Mesenchymal stem cell (in vitro differentiated cells and primary cell): ENCODE measurements at regions not wholly inside any gene's neighbourhood (a gene's known extent, or its start where the extent isn't known, plus 50 kb on each side); places are given as distances from the start of the nearest gene placed in this dataset.

ENCODE experiments used
- DNase-seq: peaks from one replicate; pipeline ENCODE4 v3.0.0-alpha.2; 2013
- H2AFZ ChIP-seq: one replicate; pipeline ENCODE4 v1.6.1; 2013; ENCODE audit warnings: low read depth, mild to moderate bottlenecking, control low read depth, inconsistent platforms, low read length, moderate library complexity
- H2AK5ac ChIP-seq: 2 replicates; pipeline ENCODE4 v1.6.1; 2013; ENCODE audit warnings: low read length, moderate library complexity, mild to moderate bottlenecking, inconsistent platforms; ENCODE audit not compliant: severe bottlenecking
- H2BK120ac ChIP-seq: one replicate; pipeline ENCODE4 v1.6.1; 2013; ENCODE audit warnings: low read depth, mild to moderate bottlenecking, inconsistent platforms, low read length, moderate library complexity
- H2BK12ac ChIP-seq, 2 experiments: one replicate each; pipeline ENCODE4 v1.6.1; 2013; ENCODE audit warnings: inconsistent platforms in 2 of 2, low read length in 2 of 2, mild to moderate bottlenecking in 2 of 2, moderate library complexity in 2 of 2, control low read depth in 1 of 2
- H2BK15ac ChIP-seq: one replicate; pipeline ENCODE4 v1.6.1; 2013; ENCODE audit warnings: mild to moderate bottlenecking, low read depth, inconsistent platforms; ENCODE audit not compliant: poor library complexity, severe bottlenecking
- H2BK5ac ChIP-seq: 2 replicates; pipeline ENCODE4 v1.6.1; 2013; ENCODE audit warnings: low read depth, mild to moderate bottlenecking, low read length, control low read depth, inconsistent platforms; ENCODE audit not compliant: poor library complexity, severe bottlenecking
- H3K14ac ChIP-seq, 2 experiments: one replicate each; pipeline ENCODE4 v1.6.1; 2013; ENCODE audit warnings: inconsistent platforms in 2 of 2, low read length in 2 of 2, control low read depth in 1 of 2, mild to moderate bottlenecking in 1 of 2, moderate library complexity in 1 of 2
- H3K18ac ChIP-seq, 2 experiments: one replicate each; pipeline ENCODE4 v1.6.1; 2013; ENCODE audit warnings: inconsistent platforms in 2 of 2, low read length in 2 of 2, control low read depth in 1 of 2, low read depth in 1 of 2, mild to moderate bottlenecking in 1 of 2
- H3K23ac ChIP-seq, 2 experiments: one replicate each; pipeline ENCODE4 v1.6.1; 2013; ENCODE audit warnings: inconsistent platforms in 2 of 2, low read length in 2 of 2, mild to moderate bottlenecking in 2 of 2, moderate library complexity in 2 of 2, control low read depth in 1 of 2
- H3K27ac ChIP-seq: 2 replicates; pipeline ENCODE4 v1.5.1; 2013; ENCODE audit warnings: mild to moderate bottlenecking, moderate library complexity, low read length, control low read depth, inconsistent platforms; ENCODE audit not compliant: poor library complexity, severe bottlenecking
- H3K27me3 ChIP-seq, 2 experiments: 2 replicates each; pipeline versions ENCODE4 v1.6.1 to v1.7.0; 2013; ENCODE audit warnings: low read length in 2 of 2, mild to moderate bottlenecking in 2 of 2, moderate library complexity in 2 of 2, control low read depth in 1 of 2, inconsistent platforms in 1 of 2; ENCODE audit not compliant: control insufficient read depth in 1 of 2, insufficient read depth in 1 of 2
- H3K36me3 ChIP-seq, 2 experiments: 2 replicates each; pipeline versions ENCODE4 v1.6.1 to v1.7.0; 2013; ENCODE audit warnings: low read length in 2 of 2, control low read depth in 1 of 2, inconsistent platforms in 1 of 2, low read depth in 1 of 2, mild to moderate bottlenecking in 1 of 2; ENCODE audit not compliant: insufficient read depth in 2 of 2, control insufficient read depth in 1 of 2
- H3K4ac ChIP-seq, 2 experiments: one replicate each; pipeline ENCODE4 v1.6.1; 2013; ENCODE audit warnings: inconsistent platforms in 2 of 2, low read length in 2 of 2, mild to moderate bottlenecking in 2 of 2, moderate library complexity in 2 of 2, control low read depth in 1 of 2, low read depth in 1 of 2
- H3K4me1 ChIP-seq: 2 replicates; pipeline ENCODE4 v1.6.1; 2013; ENCODE audit warnings: low read depth, low read length, control low read depth; ENCODE audit not compliant: control insufficient read depth, insufficient read depth
- H3K4me2 ChIP-seq: 2 replicates; pipeline ENCODE4 v1.6.1; 2013; ENCODE audit warnings: low read length, mild to moderate bottlenecking, inconsistent platforms; ENCODE audit not compliant: poor library complexity, severe bottlenecking
- H3K4me3 ChIP-seq, 2 experiments: 2 replicates each; pipeline versions ENCODE4 v1.5.1 to v1.7.0; 2013; ENCODE audit warnings: low read length in 2 of 2, mild to moderate bottlenecking in 2 of 2, control low read depth in 1 of 2, low read depth in 1 of 2; ENCODE audit not compliant: insufficient read depth in 1 of 2
- H3K79me1 ChIP-seq: replicated peaks from 2 replicates; pipeline ENCODE4 v1.6.1; 2013; ENCODE audit warnings: mild to moderate bottlenecking, control low read depth, low read length, inconsistent platforms; ENCODE audit not compliant: poor library complexity, severe bottlenecking
- H3K9ac ChIP-seq: 2 replicates; pipeline ENCODE4 v1.7.0; 2013; ENCODE audit warnings: mild to moderate bottlenecking, low read length, moderate library complexity
- H3K9me3 ChIP-seq: 2 replicates; pipeline ENCODE4 v1.7.0; 2013; ENCODE audit warnings: mild to moderate bottlenecking, low read length; ENCODE audit not compliant: control insufficient read depth
- H4K8ac ChIP-seq: one replicate; pipeline ENCODE4 v1.6.1; 2013; ENCODE audit warnings: inconsistent platforms, mild to moderate bottlenecking, low read length, moderate library complexity
- H4K91ac ChIP-seq: one replicate; pipeline ENCODE4 v1.6.1; 2013; ENCODE audit warnings: mild to moderate bottlenecking, low read length, inconsistent platforms
- WGBS: methylation state at CpG from one replicate; pipeline ENCODE4 v1.1.7; 2013; ENCODE audit warnings: mixed read lengths; 5-methylcytosine and 5-hydroxymethylcytosine counted together

DNA sequence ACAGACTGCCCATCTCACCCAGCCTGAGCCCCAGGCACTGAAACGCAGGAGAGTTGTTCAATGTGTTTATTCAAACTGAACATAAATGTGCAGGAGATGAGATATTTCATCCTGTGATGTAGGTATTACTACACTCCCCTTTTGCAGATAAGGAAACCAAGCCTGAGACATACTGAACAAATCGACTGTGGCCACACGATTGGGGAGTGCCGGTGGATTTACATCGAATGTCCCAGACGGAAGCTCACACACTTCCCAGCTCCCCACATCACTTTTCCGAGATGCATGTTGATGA lies 94.8 kb upstream of the ALKAL2 start:
- no peak overlapping the region for H2BK5ac ChIP-seq
- H4K8ac ChIP-seq = no peak overlapping the region
- H3K9me3 ChIP-seq = peaks cover 11% of the 10 kb centered on the region
- H2BK15ac ChIP-seq = no peak overlapping the region
- no peak overlapping the region for H4K91ac ChIP-seq
- no peak for DNase-seq
- H3K4ac ChIP-seq = no peak overlapping the region
- WGBS = 91% methylated on average over 4 of the region's 7 CpGs
- H3K18ac ChIP-seq = no peak overlapping the region
- H3K4me1 ChIP-seq = no peaks in the 10 kb centered on the region
- H3K4me2 ChIP-seq = no peak overlapping the region
- no peak overlapping the region for H3K23ac ChIP-seq
- H3K27me3 ChIP-seq = no peaks in the 10 kb centered on the region
- H3K9ac ChIP-seq = no peak overlapping the region
- H3K4me3 ChIP-seq = no peak overlapping the region
- no peak overlapping the region for H2BK12ac ChIP-seq
- H2AFZ ChIP-seq = no peak overlapping the region
- no peaks in the 10 kb centered on the region for H3K79me1 ChIP-seq
- H3K14ac ChIP-seq = no peak overlapping the region
- no peaks in the 10 kb centered on the region for H3K36me3 ChIP-seq
- no peak overlapping the region for H3K27ac ChIP-seq
- no peak overlapping the region for H2BK120ac ChIP-seq
- H2AK5ac ChIP-seq = no peak overlapping the region

DNA sequence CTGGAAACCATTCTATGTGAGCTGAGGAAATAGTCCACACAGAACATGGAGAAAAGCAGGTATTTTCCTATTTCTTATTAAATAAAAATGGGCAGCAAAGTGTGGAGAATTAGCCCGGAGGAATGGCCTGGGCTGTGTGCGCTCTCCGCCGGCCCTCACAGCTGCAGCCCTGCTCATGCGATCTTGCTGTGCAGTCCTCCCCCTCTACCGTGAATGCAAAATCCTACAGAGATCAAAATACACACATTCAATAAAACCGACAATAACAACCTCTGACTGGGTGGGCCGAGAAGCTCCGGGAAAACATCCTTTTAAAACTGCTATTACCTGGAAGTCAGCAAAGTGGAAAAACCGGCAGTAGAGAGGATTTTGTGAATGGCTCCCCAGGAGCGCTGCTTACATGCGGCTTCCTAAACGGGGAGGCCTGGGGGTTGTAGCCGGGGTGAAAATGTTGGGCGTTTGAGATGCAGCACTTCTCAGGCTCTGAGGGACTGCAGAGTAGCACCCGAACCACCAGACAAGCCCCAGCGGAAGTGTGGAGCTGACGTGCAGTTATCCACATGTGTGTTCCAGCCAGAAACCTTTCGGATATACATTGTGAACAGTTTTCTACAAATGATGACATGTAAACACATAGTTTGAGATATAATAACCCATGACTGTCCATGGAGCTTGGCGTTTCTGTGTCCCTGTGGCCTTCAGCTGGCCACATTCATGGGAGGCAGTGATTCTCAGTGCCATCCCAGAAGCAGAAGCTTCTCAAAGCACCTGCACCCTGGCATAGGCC lies 94.2 kb upstream of the ALKAL2 start:
- H4K91ac ChIP-seq = no peak overlapping the region
- H4K8ac ChIP-seq = no peak overlapping the region
- H3K4me3 ChIP-seq = no peak overlapping the region
- H3K23ac ChIP-seq = no peak overlapping the region
- no peak overlapping the region for H3K18ac ChIP-seq
- H3K4me2 ChIP-seq = no peak overlapping the region
- H3K4ac ChIP-seq = no peak overlapping the region
- no peak overlapping the region for H3K9ac ChIP-seq
- no peaks in the 10 kb centered on the region for H3K4me1 ChIP-seq
- no peak overlapping the region for H2BK15ac ChIP-seq
- H2AFZ ChIP-seq = no peak overlapping the region
- no peaks in the 10 kb centered on the region for H3K27me3 ChIP-seq
- H2AK5ac ChIP-seq = no peak overlapping the region
- H2BK12ac ChIP-seq = no peak overlapping the region
- H3K27ac ChIP-seq = no peak overlapping the region
- DNase-seq = no peak
- H2BK5ac ChIP-seq = no peak overlapping the region
- no peaks in the 10 kb centered on the region for H3K79me1 ChIP-seq
- WGBS = 83% methylated on average over 20 of the region's 20 CpGs
- no peaks in the 10 kb centered on the region for H3K36me3 ChIP-seq
- peaks cover 16% of the 10 kb centered on the region for H3K9me3 ChIP-seq
- H2BK120ac ChIP-seq = no peak overlapping the region
- H3K14ac ChIP-seq = no peak overlapping the region

- DNase-seq = no peak
Measured at GRCh38 chr2:381181-381580, 93.3 kb upstream of the ALKAL2 start.

GRCh38 chr2:380772-381171 lies 92.9 kb upstream of the ALKAL2 start:
- no peaks in the 10 kb centered on the region for H3K4me1 ChIP-seq
- no peak overlapping the region for H2AK5ac ChIP-seq
- H2BK12ac ChIP-seq = no peak overlapping the region
- no peak overlapping the region for H3K23ac ChIP-seq
- peaks cover 17% of the 10 kb centered on the region for H3K9me3 ChIP-seq
- no peak overlapping the region for H3K9ac ChIP-seq
- H3K79me1 ChIP-seq = no peaks in the 10 kb centered on the region
- H3K27ac ChIP-seq = no peak overlapping the region
- H3K14ac ChIP-seq = no peak overlapping the region
- no peak for DNase-seq
- H3K36me3 ChIP-seq = no peaks in the 10 kb centered on the region
- no peak overlapping the region for H2BK15ac ChIP-seq
- H2AFZ ChIP-seq = no peak overlapping the region
- no peak overlapping the region for H3K4me2 ChIP-seq
- WGBS = 96% methylated on average over 3 of the region's 7 CpGs
- H2BK120ac ChIP-seq = no peak overlapping the region
- H3K4me3 ChIP-seq = no peak overlapping the region
- no peak overlapping the region for H4K8ac ChIP-seq
- H3K27me3 ChIP-seq = no peaks in the 10 kb centered on the region
- H3K18ac ChIP-seq = no peak overlapping the region
- H2BK5ac ChIP-seq = no peak overlapping the region
- no peak overlapping the region for H3K4ac ChIP-seq
- H4K91ac ChIP-seq = no peak overlapping the region

More at GRCh38 chr2:381181-381580, 93.3 kb upstream of the ALKAL2 start:
- Histone ChIP-seq H3K27me3 (no peaks in the 10 kb centered on the region), H3K4me3 (no peak overlapping the region), H3K4ac (no peak overlapping the region), H2AK5ac (no peak overlapping the region), H4K91ac (no peak overlapping the region), H3K9me3 (peaks cover 17% of the 10 kb centered on the region), H2AFZ (no peak overlapping the region), H3K23ac (no peak overlapping the region), H2BK5ac (no peak overlapping the region), H4K8ac (no peak overlapping the region), H2BK15ac (no peak overlapping the region), H3K4me1 (no peaks in the 10 kb centered on the region), H3K14ac (no peak overlapping the region), H3K18ac (no peak overlapping the region), H3K27ac (no peak overlapping the region), H2BK12ac (no peak overlapping the region), H3K4me2 (no peak overlapping the region), H3K79me1 (no peaks in the 10 kb centered on the region), H3K9ac (no peak overlapping the region), H2BK120ac (no peak overlapping the region), H3K36me3 (no peaks in the 10 kb centered on the region)
- WGBS = 82% methylated on average over 10 of the region's 10 CpGs
